NCI-H2029 (cell line): ENCODE measurements at regions not wholly inside any gene's neighbourhood (a gene's known extent, or its start where the extent isn't known, plus 50 kb on each side); places are given as distances from the start of the nearest gene placed in this dataset.
"Not testable (repeated sequence)": the region's sequence is repeated elsewhere in the genome, so short reads cannot be mapped to it uniquely, and the experiment has no call there.

Experiments used
- DNase-seq: peaks from one replicate; lab custom pipeline; 2025; lab: John Stamatoyannopoulos, UW

DNA sequence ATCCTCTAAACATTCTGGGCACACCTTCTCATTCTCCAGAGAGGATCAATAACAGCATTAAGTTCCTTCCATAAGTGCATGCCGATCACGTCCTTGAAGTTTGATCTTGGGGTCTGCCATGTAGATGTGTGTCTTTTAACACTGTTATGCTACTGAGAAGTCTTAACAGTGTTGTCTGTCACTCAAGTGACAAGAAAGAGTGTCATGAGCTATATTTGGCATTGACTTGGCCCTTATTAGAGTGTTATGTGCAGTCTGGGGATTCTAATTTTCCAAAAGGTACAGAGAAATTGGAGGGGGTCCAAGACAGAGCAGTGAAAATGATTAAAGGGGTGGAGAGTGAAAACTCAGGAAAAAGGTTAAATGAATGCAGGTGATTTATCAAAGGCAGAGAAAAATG, 107.1 kb upstream of the OPCML start:
- DNase-seq, result no peak

DNA sequence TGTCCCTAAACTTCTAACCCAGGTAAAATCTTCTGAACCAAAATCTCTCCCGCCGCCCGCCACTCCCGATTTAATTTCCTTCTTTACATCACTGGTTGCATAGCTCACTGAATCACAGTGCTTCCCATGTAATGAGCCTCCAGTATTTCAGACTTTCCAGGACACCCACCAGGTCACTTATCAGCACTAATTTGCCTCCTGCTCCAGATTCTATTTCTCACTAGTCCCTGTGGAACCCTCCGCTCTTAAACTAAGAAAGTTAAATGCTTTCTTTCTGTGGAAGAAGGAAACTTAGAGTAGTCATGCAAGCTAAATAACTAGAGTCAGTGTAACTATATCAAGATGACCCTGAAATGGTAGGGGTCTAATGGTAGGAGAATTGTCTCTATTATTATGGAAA, 106.6 kb upstream of the OPCML start:
- no peak for DNase-seq

DNA sequence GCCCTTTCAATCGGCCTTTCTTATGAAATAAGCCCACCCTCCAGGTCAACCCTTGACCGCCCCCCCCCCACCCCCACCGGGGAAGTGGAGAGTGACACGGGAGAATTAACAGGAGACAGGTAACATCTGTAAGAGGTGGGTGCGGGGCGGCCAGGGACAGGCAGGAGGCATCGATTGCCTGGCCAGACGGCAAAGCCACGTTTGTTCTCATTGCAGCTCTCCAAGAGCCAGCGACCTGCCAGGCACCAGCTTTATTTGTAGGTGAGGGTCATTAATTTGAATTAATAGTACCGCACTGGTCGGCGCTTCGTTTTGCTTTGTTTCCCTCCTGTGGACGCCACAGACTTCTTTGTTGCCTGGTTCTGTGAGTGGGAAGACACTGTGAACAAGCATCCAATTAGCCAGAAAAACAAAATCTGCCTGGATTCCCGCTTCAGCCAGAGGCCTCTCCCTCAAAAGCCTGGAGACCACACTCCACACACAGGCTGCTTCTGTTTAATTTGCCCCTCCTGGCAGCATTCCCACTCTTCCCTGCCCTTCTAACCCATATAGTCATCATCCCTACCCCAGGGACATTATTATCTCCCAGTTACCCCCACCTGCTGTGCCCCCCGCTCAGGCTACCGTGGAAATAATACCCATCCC, 104.5 kb upstream of the OPCML start:
- no peak for DNase-seq

DNA sequence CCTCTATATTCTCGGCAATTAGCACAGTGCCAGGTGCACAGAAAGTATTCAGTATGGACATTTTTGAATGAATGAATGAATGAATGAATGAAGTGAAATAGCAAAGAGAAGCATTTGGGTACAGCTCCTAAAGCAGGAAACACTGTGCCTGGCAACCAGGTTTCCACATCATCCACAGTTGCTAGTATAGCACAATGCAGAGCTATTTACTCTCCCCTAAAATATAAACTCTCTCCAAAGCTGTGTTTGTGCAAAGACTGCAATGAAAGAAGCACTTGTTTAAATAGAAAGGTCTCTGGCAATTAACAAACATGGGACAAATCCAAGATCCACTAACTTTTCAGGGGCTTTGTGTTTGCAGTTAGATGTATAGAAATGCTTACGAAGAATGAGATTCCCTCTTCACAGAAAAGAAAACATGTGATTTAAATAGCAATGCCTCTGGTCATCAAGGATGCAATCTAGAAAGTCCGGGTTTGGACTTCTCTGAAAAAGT, 103.0 kb upstream of the OPCML start:
- DNase-seq, result no peak

DNA sequence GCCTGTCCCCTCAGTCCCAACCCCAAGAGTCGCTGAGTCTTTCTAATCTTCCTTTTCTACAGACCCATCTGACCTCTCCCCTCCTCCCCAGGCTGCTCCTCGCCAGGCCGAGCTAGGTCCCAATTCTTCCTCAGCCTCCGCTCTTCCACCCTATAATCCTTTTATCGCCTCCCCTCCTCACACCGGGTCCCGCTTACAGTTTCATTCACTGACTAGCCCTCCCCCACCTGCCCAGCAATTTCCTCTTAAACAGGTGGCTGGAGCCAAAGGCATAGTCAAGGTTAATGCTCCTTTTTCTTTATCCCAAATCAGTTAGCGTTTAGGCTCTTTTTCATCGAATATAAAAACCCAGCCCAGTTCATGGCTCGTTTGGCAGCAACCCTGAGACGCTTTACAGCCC, 96.1 kb upstream of the OPCML start:
- DNase-seq, result not testable (repeated sequence)

DNA sequence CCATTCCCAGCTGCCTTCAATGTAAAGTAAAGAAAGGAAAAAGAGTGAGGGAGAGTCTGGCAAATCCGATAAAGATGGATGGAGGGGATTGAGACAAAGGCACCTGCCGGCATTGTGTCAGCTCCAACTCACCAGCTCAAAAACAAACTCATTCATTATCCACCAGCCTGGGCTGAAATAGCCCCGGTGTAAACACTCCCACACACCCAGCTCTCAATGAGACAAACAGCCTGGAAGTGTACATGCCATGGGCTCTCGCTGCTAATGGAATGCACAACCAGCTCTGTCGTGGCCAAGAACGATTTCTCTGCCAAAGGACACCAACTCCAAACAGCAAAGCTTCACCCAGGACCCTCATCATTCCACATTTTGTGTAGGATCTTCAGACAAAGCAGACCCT, 89.3 kb upstream of the OPCML start:
- DNase-seq, result no peak

DNA sequence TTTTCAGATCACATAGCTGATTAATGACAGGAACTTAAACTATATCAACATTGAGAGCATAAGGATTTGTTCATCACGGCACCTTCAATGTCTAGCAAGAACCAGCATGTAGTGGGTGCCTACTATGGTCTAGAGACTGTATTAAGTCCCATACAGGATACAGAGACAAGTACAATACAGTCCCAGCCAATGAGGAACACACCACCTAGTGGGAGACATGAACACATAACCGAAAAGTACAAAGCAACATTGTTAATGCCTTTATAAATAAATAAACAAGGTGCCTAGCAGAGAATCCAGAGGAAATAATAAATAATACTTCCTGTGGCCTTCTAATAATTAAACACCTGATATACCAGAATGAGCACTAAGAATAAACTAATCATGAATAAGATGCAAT, 87.7 kb upstream of the OPCML start:
- DNase-seq, result no peak

DNA sequence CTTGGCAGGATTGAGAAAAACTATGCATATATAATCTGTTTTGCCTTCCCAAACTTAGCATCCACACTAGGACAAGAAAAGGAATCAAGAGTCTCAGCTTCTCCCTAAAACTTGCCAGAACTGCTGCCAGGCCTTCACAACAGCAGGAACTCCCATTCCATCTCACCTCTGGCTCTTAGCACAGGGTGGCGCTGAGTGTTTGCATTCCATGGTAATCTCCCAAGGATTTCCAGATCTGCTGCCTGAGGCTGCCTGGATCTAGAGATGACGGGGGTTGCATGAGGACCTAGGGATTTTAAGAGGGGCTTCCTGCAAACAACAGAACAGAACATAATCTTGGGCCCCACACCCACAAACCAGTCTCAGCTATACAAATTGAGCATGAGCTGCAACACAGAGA, 87.1 kb upstream of the OPCML start:
- no peak for DNase-seq

DNA sequence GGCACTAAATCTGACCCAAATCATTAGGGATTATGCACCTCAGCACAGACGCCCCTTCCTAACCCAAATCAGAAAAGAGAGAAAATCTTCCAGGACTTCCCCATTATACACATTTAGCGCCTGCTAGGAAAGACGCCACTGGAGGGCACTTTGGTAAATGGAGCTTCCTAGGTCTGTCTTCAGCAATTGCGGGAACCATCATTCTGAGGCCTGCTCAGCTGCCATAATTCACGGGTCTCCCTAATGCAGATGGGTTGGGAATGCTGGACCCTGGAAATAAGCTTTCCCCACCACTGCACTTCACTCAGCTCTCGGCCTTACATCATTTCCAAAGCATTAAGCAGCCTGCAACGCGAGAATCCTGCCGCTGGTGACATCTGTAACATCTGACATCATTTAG, 86.2 kb upstream of the OPCML start:
- DNase-seq, result no peak

DNA sequence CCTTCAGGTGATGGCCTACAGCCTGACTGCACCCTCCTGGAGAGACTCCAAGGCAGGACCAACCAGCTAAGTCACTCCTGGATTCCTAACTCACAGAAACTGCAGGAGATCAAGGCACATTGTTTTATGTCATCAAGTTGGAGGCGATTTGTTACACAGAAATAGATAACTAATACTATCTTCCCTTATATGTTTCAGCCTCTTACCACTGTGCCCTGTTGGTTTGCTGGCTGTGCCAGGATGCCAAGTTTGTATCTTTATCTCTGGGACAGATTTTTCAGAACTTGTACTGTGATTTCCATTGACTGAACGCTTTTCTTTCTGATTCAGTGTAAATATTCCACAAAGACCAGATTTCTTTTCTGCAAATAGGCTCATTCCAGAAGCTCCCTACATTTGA, 76.2 kb upstream of the OPCML start:
- DNase-seq, result no peak

DNA sequence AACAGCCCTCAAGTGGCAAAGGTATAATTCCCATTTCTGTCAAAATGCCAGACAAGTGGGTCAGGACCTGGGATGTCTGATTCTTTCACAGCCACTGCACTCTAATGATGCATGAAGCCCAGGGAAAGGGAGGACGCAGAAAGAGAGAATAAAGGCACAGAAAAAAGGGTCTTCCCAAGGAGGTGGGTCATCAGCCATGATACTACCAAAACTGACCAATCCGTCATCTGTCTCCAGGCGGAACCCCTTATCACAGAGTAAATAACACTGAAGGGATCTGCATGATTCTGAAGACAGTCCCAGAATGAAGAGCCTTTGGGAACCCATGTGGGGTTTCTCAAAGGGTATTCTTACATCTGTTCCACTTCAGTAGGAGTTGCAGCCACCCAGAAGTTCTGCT, 73.8 kb upstream of the OPCML start:
- no peak for DNase-seq

DNA sequence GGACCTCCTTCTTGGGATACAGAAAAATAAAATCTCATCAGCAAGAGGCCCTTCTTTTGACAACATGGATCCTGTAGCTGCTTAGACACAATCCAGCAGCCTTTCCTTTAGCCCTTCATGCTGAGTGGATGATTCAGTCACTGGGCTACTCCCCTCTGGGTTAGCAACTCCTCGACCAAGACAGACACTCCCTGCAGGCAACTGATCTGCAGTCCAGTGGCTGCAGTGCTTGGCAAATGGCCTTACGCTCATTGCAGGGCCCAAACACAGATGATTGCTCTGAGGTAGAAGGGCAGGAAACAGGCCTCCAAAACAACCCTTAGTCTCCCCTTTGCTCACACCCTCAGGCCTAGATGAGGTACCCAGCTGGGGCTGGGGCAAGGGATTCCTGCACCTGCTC, 73.2 kb upstream of the OPCML start:
- DNase-seq, result no peak

DNA sequence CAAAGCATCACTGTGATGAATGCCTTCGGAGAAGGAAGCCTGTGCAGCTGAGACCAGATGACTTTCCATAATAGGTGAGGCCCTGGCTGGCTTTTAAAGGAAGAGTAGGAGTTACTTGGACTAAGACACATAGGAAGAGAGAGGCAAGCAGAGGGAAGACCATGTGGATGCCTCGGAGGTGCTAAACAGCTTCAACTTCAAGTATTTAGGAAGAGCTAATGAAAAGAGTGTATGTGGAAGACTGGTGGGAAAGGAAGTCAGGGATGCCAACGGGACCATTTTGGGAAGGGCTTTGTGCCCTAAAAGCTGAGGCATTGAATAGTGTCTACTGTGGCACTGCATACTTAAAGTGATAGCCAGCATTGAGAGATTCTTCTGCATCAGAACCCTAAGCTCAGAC, 69.3 kb upstream of the OPCML start:
- no peak for DNase-seq

DNA sequence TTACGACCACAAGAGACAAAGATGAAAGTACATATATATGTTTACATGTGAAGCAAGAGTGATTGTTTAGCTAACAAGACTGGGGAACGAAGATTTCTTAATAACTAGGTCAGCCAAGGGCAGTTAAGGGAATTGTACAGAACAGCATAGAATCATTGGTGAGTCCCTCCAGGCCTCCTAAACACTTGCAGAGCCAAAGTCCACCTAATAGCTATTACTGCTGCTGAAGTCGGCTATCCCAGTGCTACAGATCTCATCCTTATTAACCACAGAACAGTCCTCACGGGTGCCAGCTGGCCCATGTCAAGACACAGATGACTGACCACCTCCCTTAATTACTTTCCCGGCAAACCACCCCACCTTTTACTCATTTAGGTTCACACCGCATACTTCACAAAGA, 68.5 kb upstream of the OPCML start:
- DNase-seq, result no peak

DNA sequence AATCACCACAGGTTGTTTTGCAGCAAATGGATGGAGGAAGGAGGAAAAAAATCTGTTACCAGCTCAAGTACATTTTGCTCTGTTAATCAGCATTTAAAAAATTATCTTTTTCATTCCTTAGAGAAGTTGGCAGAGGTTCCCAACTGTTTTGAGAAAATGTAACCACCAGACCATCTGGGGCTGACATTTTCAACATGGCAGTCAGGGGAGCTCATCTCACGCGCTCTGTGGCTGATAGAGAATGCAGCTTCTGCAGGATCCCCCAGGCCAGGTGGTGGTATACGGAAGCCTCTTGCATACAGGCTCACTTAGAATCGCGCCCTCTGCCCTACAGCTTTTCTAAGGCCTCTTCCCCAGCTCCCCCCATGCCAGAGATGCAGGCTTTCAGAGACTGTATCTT, 68.0 kb upstream of the OPCML start:
- DNase-seq, result no peak

DNA sequence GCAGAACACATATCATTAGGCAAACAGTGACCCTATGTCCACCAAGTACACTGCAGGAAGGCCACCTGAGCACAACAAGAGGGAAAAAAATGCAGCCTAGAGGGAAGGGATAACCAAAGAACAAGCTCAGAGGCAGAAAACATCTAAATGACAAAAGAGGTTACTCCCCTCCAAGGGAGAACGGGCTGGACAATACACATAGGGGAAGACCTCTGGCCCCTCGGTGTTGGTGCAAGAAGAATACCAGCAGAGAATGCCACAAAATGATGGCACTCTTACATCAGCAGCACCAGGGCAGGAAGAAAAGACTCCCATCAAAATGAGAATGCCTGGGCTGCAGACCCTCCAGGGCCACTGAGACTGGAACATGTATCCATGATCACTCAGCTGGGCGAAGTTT, 66.6 kb upstream of the OPCML start:
- DNase-seq, result no peak

DNA sequence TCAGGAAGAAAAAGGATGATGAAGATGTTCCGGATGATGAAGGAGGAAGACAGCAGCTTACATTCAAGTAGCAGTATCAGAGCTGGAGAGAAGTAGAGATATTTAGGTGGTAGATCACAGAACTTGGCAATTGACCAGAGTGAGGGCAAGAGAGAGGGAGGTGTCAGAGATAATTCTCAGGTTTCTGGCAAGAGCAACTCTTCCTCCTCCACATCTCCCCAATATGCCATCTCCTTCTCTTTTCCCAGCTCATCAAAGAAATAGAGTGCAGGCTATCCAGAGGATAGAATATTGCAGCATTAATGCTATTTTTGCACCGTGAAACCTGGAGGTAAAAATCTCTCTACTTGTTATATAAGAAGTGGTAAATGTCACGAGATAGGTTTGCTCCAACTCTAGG, 64.9 kb upstream of the OPCML start:
- no peak for DNase-seq

DNA sequence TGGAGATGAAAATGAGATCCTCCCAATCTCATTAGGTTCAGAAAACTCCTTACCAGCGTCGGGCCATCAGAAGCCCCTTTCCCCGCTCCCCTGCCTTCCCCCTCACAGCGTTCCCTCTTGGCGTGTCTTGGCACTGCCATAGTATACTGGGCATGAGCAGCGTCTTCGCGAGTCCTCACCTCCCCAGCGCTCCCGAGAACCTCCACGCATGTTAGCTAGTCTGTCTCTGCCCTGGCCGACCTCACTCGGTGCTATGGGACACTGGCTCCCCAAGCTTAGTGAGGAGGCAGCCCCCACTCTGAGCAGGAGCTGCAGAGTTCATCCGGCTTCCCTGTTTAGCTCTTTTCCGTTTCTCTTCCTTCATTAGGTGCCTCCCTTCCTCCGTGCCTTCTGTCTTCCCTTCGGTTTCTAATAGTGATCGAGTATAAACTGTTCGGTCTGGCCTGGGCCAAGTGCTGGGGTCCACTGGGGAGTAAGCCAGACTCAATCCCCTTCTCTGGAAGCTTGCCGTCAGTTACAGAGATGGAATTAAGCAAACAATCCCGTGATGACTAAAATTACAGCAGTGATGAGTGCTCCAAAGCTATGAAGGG, 63.8 kb upstream of the OPCML start:
- no peak for DNase-seq

DNA sequence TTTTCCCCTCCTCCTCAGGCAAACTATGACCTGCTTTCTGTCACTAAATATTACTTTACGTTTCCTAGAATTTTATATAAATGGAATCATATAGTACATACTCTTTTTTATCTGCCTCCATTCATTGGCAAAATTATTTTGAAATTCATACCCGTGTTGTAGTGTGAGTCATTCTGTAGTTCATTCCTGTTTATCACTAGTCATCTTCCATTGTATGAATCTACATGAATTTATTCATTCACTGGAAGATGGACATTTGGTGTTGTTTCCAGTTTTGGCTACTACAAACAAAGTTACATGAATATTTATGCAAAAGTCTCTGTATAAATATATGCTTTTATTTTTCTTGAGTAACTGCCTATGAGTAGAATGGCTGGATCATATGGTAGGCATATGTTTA, 60.7 kb upstream of the OPCML start:
- DNase-seq, result no peak

DNA sequence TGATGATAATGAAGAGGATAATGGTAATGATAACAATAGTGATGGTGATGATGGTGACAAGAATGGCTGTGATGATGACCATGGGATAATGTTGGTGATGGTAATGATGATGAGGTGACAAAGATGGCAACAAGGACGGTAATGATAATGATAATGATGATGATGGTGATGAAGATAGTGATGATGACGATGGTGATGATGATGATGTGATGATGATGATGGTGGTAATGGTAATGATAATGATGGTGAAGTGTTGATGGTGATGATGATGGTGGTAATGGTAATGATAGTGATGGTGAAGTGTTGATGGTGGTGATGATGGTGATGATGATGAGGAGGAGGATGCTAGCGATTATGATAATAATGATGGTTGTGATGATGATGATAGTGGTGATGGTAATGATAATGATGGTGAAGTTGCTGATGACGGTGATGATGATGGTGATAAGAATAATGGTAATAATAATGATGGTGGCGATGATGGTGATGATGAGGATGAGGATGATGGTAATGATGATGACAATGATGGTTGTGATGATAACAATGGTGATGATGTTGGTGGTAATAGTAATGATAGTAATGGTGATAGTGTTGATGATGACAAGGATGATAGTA, 54.7 kb upstream of the OPCML start:
- DNase-seq, result no peak

DNA sequence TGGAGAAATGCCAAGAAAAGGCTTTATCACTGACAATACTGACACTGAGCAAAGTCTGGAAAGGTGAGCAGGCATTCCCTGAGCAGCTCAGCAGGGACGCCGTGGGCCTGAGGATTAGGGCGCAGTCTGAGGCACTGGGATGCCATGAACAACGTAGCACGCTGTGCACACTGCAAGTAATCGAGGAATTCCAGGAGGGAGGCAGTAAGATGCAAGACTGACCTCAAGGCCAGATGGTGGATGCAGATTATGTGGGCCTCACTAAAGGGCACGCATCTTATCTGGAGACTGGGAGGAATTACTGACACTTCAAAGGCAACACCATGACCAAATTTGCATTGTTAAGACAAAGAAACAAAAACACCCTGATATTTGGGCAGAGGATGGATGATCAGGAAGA, 50.4 kb upstream of the OPCML start:
- DNase-seq, result no peak

DNA sequence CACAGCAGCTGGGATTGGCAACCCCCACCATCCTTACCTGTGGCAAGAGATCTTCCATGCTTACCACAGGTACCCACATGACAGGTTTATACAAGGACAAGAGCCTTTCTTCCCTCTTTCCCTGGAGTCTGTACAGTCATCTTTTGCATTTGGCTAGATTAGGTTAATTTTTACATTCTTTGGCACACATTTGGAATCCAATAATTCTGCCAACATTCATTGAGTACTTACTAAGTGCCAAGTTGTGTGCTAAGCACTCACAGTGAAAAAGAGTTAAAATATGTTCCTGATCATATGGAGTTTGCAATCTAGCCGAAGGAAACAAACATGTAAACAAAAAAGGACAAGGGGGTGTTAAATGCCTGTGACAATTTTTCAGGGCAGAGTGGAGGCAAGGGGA, 50.0 kb upstream of the OPCML start:
- DNase-seq, result no peak
